ENCODE measurements at regions not wholly inside any gene's neighbourhood (a gene's known extent, or its start where the extent isn't known, plus 50 kb on each side); places are given as distances from the start of the nearest gene placed in this dataset.

GRCh38 chr16:60027351-60027750 is 1293.2 kb upstream of the GOT2 start:
- DNase-seq (ENCODE audit: low read depth), result no peak
- TF ChIP-seq CTCF (IDR thresholded peaks at IDR 0.05; ENCODE audit: insufficient read depth, low read length), result no peak
- no peak overlapping the region for H3K4me3 ChIP-seq (ENCODE audit: low read depth, low read length)

GRCh38 chr16:60013076-60013475 is 1279.0 kb upstream of the GOT2 start:
- no peak for TF ChIP-seq CTCF (IDR thresholded peaks at IDR 0.05; ENCODE audit: insufficient read depth, low read length)
- no peak for DNase-seq (ENCODE audit: low read depth)
- no peak overlapping the region for H3K4me3 ChIP-seq (ENCODE audit: low read depth, low read length)

- TF ChIP-seq CTCF (IDR thresholded peaks at IDR 0.05; ENCODE audit: insufficient read depth, low read length), result no peak
- no peak for DNase-seq (ENCODE audit: low read depth)
- H3K4me3 ChIP-seq (ENCODE audit: low read depth, low read length), result no peak overlapping the region
Measured at GRCh38 chr16:60001523-60001922, 1267.4 kb upstream of the GOT2 start.

GRCh38 chr16:59997706-59998105 is 1263.6 kb upstream of the GOT2 start:
- no peak overlapping the region for H3K4me3 ChIP-seq (ENCODE audit: low read depth, low read length)
- DNase-seq (ENCODE audit: low read depth), result no peak
- TF ChIP-seq CTCF (IDR thresholded peaks at IDR 0.05; ENCODE audit: insufficient read depth, low read length), result no peak

- no peak overlapping the region for H3K4me3 ChIP-seq (ENCODE audit: low read depth, low read length)
- no peak for DNase-seq (ENCODE audit: low read depth)
- no peak for TF ChIP-seq CTCF (IDR thresholded peaks at IDR 0.05; ENCODE audit: insufficient read depth, low read length)
Measured at GRCh38 chr16:59993101-59993500, 1259.0 kb upstream of the GOT2 start.

- no peak for DNase-seq (ENCODE audit: low read depth)
- TF ChIP-seq CTCF (IDR thresholded peaks at IDR 0.05; ENCODE audit: insufficient read depth, low read length), result no peak
- H3K4me3 ChIP-seq (ENCODE audit: low read depth, low read length), result no peak overlapping the region
Measured at GRCh38 chr16:59991171-59991570, 1257.1 kb upstream of the GOT2 start.

- no peak for TF ChIP-seq CTCF (IDR thresholded peaks at IDR 0.05; ENCODE audit: insufficient read depth, low read length)
- H3K4me3 ChIP-seq (ENCODE audit: low read depth, low read length), result no peak overlapping the region
- no peak for DNase-seq (ENCODE audit: low read depth)
Measured at GRCh38 chr16:59988591-59988990, 1254.5 kb upstream of the GOT2 start.
